HFFc6 (cell line): ENCODE measurements at regions not wholly inside any gene's neighbourhood (a gene's known extent, or its start where the extent isn't known, plus 50 kb on each side); places are given as distances from the start of the nearest gene placed in this dataset.

ENCODE experiments used
- DNase-seq: peaks from one replicate; pipeline ENCODE4 v3.0.0-alpha.2; 2018
- H3K27ac Mint-ChIP-seq: 2 replicates; pipeline ENCODE4 v1.8.0; 2020; ENCODE audit warnings: mild to moderate bottlenecking, mixed read lengths
- H3K27me3 Mint-ChIP-seq: 2 replicates; pipeline ENCODE4 v1.8.0; 2021; ENCODE audit warnings: mild to moderate bottlenecking, moderate library complexity, mixed read lengths; ENCODE audit not compliant: insufficient read depth
- H3K36me3 Mint-ChIP-seq: 2 replicates; pipeline ENCODE4 v1.8.0; 2021; ENCODE audit warnings: low read depth, mixed read lengths
- H3K4me1 Mint-ChIP-seq: 2 replicates; pipeline ENCODE4 v1.8.0; 2020; ENCODE audit warnings: low read depth, mixed read lengths
- H3K4me3 Mint-ChIP-seq: 2 replicates; pipeline ENCODE4 v1.8.0; 2020; ENCODE audit warnings: mild to moderate bottlenecking, moderate library complexity, mixed read lengths
- H3K9me3 Mint-ChIP-seq: 2 replicates; pipeline ENCODE4 v1.8.0; 2020; ENCODE audit warnings: mild to moderate bottlenecking, mixed read lengths
- TF ChIP-seq, protein P1 (sequence below): fragments of 200-600 bp; sonication (generic); IDR thresholded peaks from 2 replicates; pipeline ENCODE4 v1.5.0; 2021; ENCODE audit warnings: antibody characterized with exemption, mild to moderate bottlenecking

DNA sequence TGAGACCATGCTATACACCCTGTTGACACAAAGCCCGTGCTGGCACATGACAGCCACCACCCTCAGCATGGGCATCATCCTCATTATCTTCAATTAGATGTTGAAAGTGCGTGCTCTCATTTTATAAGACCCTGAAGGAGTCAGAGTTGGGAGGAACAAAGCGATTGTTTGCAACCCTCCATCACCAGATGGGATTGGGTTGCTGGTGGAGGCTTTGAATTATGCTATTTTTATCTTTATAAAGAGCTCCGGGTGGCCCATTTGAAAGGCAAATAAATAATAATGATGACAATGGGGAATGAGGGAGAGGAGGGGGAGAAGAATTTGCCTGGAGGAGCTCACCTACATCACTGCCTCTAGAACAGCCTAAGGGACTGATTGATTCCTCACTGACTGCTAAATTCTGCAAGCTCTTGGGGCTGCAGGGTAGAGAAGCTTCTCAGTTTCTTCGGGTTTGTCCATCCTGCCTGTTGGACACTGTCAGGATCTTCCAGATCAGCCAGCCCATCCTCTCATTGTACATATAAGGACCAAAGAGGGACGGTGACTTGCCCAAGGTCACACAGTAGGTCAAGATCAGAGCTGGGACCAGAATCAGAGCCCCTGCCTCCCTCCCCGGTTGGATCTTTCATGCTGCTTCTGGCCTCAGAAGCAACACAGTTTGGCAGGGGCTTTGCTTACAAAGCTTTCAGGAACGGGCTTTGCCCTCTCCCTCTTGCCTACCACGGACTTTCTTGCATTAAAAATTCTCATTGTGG, 130.9 kb upstream of the ZBTB40 start:
- Mint-ChIP-seq H3K9me3 (no peaks in the 10 kb centered on the region), H3K27me3 (peaks cover 44% of the 10 kb centered on the region), H3K36me3 (no peaks in the 10 kb centered on the region), H3K27ac (no peak overlapping the region), H3K4me1 (no peaks in the 10 kb centered on the region), H3K4me3 (no peak overlapping the region)
- TF ChIP-seq, protein P1, sequence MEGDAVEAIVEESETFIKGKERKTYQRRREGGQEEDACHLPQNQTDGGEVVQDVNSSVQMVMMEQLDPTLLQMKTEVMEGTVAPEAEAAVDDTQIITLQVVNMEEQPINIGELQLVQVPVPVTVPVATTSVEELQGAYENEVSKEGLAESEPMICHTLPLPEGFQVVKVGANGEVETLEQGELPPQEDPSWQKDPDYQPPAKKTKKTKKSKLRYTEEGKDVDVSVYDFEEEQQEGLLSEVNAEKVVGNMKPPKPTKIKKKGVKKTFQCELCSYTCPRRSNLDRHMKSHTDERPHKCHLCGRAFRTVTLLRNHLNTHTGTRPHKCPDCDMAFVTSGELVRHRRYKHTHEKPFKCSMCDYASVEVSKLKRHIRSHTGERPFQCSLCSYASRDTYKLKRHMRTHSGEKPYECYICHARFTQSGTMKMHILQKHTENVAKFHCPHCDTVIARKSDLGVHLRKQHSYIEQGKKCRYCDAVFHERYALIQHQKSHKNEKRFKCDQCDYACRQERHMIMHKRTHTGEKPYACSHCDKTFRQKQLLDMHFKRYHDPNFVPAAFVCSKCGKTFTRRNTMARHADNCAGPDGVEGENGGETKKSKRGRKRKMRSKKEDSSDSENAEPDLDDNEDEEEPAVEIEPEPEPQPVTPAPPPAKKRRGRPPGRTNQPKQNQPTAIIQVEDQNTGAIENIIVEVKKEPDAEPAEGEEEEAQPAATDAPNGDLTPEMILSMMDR: no peak
- no peak for DNase-seq

DNA sequence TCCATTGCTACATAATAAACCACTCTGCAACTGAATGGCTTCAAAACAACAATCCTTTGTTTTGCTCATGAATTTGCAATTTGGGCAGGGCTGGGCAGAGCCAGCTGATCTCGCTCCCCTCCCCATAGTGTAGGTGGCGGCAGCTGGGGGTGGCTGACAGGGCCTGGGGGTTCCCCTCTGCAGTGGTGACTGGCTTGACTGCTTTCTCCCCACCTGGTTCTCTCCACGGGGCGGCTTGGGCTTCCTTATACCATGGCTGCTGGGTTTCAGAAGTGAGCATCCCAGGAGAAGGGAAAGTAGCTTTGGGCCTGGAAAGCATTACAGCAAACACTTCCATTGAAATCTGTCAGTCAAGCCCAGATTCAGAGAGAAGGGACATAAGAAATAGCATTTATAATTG, 129.7 kb upstream of the ZBTB40 start:
- no peak for DNase-seq
- H3K27ac Mint-ChIP-seq: no peak overlapping the region
- no peaks in the 10 kb centered on the region for H3K4me1 Mint-ChIP-seq
- H3K27me3 Mint-ChIP-seq: peaks cover 51% of the 10 kb centered on the region
- no peaks in the 10 kb centered on the region for H3K36me3 Mint-ChIP-seq
- H3K4me3 Mint-ChIP-seq: no peak overlapping the region
- TF ChIP-seq, protein P1: no peak
- H3K9me3 Mint-ChIP-seq: no peaks in the 10 kb centered on the region

DNA sequence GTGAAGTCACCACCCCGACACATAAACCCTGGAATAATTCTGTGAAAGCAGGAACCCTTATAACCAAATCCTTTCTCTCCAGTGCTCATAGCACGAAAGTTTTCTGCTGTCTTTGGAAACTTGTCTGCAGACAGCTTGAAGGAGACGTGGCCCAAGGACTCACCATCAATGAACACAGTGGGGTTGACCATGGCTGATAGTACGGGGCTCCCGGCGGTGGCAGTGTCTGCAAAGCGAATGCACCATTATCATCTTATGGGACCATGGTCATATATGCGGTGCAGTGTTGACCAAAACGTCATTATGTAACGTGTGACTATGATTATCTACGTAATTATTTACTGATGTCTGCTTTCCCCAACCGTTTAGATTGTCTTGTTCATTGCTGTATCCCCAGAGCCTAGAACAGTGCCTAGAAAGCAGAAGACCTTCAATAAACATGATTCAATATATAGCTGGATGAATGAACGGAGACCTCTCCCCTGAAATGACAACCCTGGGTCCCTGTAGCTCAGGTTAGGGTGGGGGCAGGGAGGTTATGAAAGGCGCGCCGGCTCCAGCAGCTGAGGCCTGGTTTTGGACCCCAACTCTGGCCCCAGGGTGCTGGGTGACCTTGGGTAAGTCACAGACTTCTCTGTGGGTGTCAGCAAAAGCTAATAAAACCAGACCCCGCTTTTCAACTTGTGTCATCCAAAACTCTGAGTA, 128.4 kb upstream of the ZBTB40 start:
- Mint-ChIP-seq H3K36me3 (no peaks in the 10 kb centered on the region), H3K9me3 (no peaks in the 10 kb centered on the region), H3K4me3 (no peak overlapping the region), H3K27ac (no peak overlapping the region), H3K27me3 (peaks cover 62% of the 10 kb centered on the region), H3K4me1 (no peaks in the 10 kb centered on the region)
- no peak for DNase-seq
- TF ChIP-seq, protein P1: no peak

DNA sequence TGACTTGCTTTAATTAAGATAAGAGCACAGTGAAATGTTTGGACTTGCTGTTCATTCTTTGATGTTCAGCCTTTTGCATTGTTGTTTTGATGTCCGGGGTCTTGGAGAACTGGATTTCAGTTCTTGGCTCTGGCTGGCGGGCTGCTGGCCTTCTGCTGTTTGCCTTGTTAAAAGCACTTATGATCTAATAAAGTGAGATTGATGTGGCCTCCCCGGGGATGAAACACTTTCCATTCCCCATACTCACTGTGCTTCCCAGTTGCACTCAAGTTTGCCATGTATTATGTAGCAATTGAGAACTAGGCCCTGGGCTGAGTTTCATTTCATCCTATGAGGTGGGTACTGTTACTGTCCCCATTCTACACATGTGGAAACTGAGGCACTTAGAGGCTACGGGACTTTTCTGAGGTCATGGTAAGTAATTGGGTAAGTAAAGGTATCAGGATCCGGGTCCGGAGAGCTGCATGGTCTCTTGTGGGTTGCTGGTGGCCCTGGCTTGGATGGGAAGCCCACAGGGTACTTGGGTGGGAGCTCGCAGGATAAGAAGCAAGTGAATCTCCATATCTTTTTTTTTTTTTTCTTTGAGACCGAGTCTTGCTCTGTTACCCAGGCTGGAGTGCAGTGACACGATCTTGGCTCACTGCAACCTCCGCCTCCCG, 127.7 kb upstream of the ZBTB40 start:
- Mint-ChIP-seq H3K27ac (no peak overlapping the region), H3K36me3 (no peaks in the 10 kb centered on the region), H3K9me3 (no peaks in the 10 kb centered on the region), H3K27me3 (peaks cover 68% of the 10 kb centered on the region), H3K4me1 (no peaks in the 10 kb centered on the region), H3K4me3 (no peak overlapping the region)
- no peak for DNase-seq
- TF ChIP-seq, protein P1: no peak

DNA sequence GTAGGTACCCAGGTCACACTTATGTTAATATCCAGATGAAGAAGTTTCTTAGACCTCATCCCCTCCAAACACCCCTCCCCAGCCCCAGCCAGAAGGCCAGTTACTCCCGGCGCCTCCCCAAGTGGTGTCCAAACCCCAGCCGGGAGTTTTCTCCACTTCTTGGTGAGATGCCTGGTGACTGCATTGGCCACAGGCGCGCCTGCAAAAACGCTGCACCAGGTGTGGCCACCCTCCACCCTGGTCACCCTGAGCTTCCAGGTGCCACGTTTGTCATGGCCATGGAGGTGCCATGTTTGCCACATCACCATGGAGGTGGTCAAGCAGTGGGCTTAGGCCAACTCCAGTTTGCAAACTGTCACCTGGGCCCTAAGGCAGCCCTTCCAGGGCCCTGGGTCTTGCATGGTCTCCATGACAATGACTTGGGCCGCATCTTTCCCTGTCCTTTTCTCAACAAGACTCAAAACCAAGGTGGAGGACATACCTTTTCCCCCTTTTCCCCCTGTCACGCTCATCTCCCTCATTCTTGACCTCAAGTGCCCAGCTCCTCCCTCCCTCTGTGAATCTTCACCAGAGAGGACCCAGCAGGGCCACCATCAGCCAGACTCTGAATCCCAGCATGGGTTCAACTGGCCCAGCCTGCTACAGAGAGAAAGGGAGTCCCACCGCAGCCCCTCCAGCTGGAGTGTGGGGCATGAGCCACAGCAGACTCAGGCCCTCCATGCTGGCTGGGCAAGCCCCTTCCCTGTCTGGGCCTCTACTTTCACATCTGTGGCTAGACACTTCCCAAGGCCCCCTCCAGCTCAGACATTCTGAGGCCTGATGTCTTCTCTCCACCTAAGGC, 125.9 kb upstream of the ZBTB40 start:
- H3K4me1 Mint-ChIP-seq: no peaks in the 10 kb centered on the region
- no peak for DNase-seq
- H3K9me3 Mint-ChIP-seq: no peaks in the 10 kb centered on the region
- TF ChIP-seq, protein P1: no peak
- no peak overlapping the region for H3K27ac Mint-ChIP-seq
- no peak overlapping the region for H3K4me3 Mint-ChIP-seq
- H3K27me3 Mint-ChIP-seq: peaks cover 65% of the 10 kb centered on the region
- H3K36me3 Mint-ChIP-seq: no peaks in the 10 kb centered on the region
